ENCODE measurements at regions not wholly inside any gene's neighbourhood (a gene's known extent, or its start where the extent isn't known, plus 50 kb on each side); places are given as distances from the start of the nearest gene placed in this dataset.

- no peak for DNase-seq
These were observed 145.9 kb downstream of the CDC5L start for GRCh38 chr6:44533421-44533820.

GRCh38 chr6:44534291-44534690 is 146.8 kb downstream of the CDC5L start:
- DNase-seq = no peak

- no peak for DNase-seq
These were observed 147.9 kb downstream of the CDC5L start for GRCh38 chr6:44535446-44535845.

- no peak for DNase-seq
These were observed 148.5 kb downstream of the CDC5L start for GRCh38 chr6:44535967-44536366.

- peak; percentile 18 for DNase-seq
These were observed 150.0 kb downstream of the CDC5L start for GRCh38 chr6:44537306-44538049.

GRCh38 chr6:44538131-44538806 is 150.8 kb downstream of the CDC5L start:
- DNase-seq = no peak

GRCh38 chr6:44538807-44539201 is 151.3 kb downstream of the CDC5L start:
- DNase-seq = no peak

GRCh38 chr6:44539701-44540355 is 152.3 kb downstream of the CDC5L start:
- no peak for DNase-seq

GRCh38 chr6:44540881-44541280 is 153.4 kb downstream of the CDC5L start:
- DNase-seq = no peak

- DNase-seq = no peak
These were observed 155.1 kb downstream of the CDC5L start for GRCh38 chr6:44542401-44543116.

GRCh38 chr6:44543664-44544063 is 156.2 kb downstream of the CDC5L start:
- DNase-seq = no peak

- no peak for DNase-seq
These were observed 157.7 kb downstream of the CDC5L start for GRCh38 chr6:44545224-44545623.

GRCh38 chr6:44548319-44548718 is 160.8 kb downstream of the CDC5L start:
- DNase-seq = no peak

- no peak for DNase-seq
These were observed 162.0 kb downstream of the CDC5L start for GRCh38 chr6:44549516-44549915.

GRCh38 chr6:44554194-44554593 is 166.7 kb downstream of the CDC5L start:
- DNase-seq = no peak

- DNase-seq = no peak
These were observed 167.4 kb downstream of the CDC5L start for GRCh38 chr6:44554861-44555260.

- DNase-seq = no peak
These were observed 168.5 kb downstream of the CDC5L start for GRCh38 chr6:44556046-44556445.

GRCh38 chr6:44558024-44558831 is 170.7 kb downstream of the CDC5L start:
- no peak for DNase-seq

- no peak for DNase-seq
These were observed 171.3 kb downstream of the CDC5L start for GRCh38 chr6:44558832-44559251.

- DNase-seq = no peak
These were observed 172.2 kb downstream of the CDC5L start for GRCh38 chr6:44559486-44560270.

GRCh38 chr6:44560458-44561059 is 173.1 kb downstream of the CDC5L start:
- DNase-seq = no peak

All from NCI-H146 (cell line).